ENCODE measurements at regions not wholly inside any gene's neighbourhood (a gene's known extent, or its start where the extent isn't known, plus 50 kb on each side); places are given as distances from the start of the nearest gene placed in this dataset.
A peak's percentile ranks its signal among the peaks of the same experiment; 100 is the strongest.

DNA sequence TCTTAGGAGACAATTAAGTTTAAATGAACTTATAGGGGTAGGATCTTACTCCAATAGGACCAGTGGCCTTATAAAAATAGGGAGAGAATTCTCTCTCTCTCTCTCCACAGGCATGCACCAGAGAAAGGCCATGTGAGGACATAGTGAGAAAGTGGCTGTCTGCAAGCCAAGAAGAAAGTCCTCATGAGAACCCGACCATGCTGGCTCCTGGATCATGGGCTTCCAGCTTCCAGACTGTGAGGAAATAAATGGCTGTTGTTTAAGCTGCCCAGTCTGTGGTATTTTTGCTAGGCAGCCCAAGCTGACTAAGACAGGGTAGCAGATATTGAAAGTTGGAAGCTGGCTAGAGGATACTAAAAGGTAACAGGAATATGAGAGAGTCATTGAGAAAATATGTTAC lies 454.0 kb downstream of the NBAS start:
- DNase-seq = no peak

DNA sequence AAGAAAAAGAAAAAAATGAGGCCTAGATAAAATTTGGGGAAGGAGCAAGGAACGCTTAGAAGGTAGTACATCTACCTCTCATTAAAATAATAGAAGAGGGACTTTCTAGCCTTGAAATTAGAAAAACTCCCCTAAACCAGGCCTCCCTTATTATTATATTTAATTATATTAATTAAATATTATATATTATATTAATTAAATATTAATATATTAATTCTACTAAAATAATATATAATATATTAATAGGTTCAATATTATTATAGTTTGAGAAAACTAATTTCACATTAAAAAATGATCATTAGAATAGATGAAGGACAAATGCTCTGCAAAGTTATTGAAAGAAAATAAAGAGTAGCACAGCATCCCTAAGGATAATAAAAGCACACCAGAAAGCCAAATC lies 449.4 kb downstream of the NBAS start:
- DNase-seq = no peak

DNA sequence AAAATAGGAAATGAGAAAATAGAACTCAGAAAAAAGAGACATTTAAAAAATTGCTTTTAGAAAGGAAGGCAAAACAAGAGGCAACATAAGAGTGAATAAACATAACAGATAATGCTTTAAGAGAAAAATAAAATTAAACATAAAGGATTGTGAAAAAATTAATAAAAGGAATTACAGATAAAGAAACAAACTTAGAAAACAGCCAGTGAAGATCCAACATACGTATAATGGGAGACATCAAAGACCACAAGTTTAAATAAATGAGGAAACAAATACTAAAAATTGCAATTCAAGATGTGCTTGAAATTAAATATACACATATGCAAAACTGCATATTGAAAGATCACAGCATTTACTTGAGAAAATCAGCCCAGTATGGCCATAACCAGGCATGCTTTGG lies 448.9 kb downstream of the NBAS start:
- peak; percentile 24 for DNase-seq

DNA sequence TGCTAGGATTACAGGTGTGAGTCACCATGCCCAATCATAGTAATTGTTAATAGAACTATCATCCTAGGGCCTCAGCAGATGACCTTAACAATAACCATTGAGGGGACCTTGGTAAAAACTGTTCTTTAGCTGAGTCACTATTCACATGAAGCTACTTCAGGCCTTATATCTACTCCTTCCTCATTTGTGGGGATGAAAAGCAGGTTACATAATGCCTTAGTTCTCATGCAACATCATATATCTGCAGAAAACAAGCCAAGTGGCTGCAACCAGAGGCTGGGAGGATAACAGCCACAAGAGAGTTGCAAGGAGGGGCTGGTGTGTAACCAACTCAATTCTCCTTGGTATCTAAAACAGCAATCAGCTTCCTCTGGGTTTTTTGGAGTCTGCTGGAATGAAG lies 445.4 kb downstream of the NBAS start:
- peak; percentile 76 for DNase-seq

DNA sequence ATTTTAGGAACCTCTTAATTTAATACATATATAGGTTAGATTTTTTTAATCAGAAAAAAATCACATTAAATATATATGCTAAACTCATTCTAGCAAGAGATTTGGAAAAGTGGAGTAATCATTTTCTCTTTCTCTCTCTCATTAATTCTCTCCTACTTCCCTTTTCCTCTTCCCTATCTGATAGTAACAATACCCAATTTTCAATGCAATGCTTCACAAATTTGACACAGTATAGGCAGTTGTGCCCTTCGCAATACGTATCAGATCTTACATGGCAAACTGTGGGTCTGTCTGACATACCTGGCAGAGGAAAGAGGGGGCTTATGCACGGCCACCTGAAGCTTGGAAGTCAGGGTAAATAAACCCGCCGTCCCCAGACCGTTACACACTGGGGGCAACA lies 444.3 kb downstream of the NBAS start:
- peak; percentile 9 for DNase-seq

Data from hematopoietic multipotent progenitor cell treated with erythropoietin and hydrocortisone succinate and interleukin-3 and kit ligand, for 4 days (in vitro differentiated cells).